Endothelial cell of umbilical vein (primary cell): ENCODE measurements at regions not wholly inside any gene's neighbourhood (a gene's known extent, or its start where the extent isn't known, plus 50 kb on each side); places are given as distances from the start of the nearest gene placed in this dataset.

Experiments
- BruUV-seq: library from RNA; stranded (reverse); fragments of 400-500 nt; replicated peaks from 2 replicates; lab custom pipeline; 2021; lab: Mats Ljungman, UMichigan
- CTCF ChIA-PET: fragments of 300-600, 350-600 bp; sonication (Branson Sonifier 250); formaldehyde crosslinking; loops from one replicate; lab custom pipeline; 2021; ENCODE audit warnings: antibody characterized with exemption, inconsistent platforms; lab: Charles Lee
- POLR2A ChIA-PET: fragments of 300-600, 350-600 bp; sonication (Branson Sonifier 250); formaldehyde crosslinking; loops from one replicate; lab custom pipeline; 2021; ENCODE audit warnings: antibody characterized with exemption, inconsistent platforms; lab: Charles Lee
- DNase-seq: peaks from one replicate; pipeline ENCODE4 v3.0.0-alpha.2; 2011; ENCODE audit warnings: low read depth, low spot score
- FAIRE-seq: peaks from 2 replicates; lab custom pipeline; 2011; peaks lifted over from hg19 to GRCh38; lab: Jason Lieb, UNC
- H2AFZ ChIP-seq: 2 replicates; pipeline ENCODE4 v1.6.0; 2012; ENCODE audit warnings: low read depth, low read length, control low read depth, inconsistent platforms
- H3K27ac ChIP-seq: 2 replicates; pipeline ENCODE4 v1.5.1; 2011; ENCODE audit warnings: low read depth, mild to moderate bottlenecking, control low read depth, low read length, moderate library complexity; ENCODE audit not compliant: insufficient read depth
- H3K27me3 ChIP-seq, 2 experiments: 2 replicates each; pipeline versions ENCODE4 v1.6.0 to v1.6.1; 2011; ENCODE audit warnings: low read length in 2 of 2, mixed read lengths in 1 of 2; ENCODE audit not compliant: control insufficient read depth in 2 of 2, insufficient read depth in 2 of 2
- H3K36me3 ChIP-seq, 2 experiments: 2 replicates in 1 of 2; 3 replicates in 1 of 2; pipeline ENCODE4 v1.5.1; 2011; ENCODE audit warnings: low read length in 2 of 2, mild to moderate bottlenecking in 1 of 2, moderate library complexity in 1 of 2; ENCODE audit not compliant: control insufficient read depth in 2 of 2, insufficient read depth in 2 of 2; ENCODE audit errors: extremely low read depth in 1 of 2
- H3K4me1 ChIP-seq: 3 replicates; pipeline ENCODE4 v1.5.1; 2011; ENCODE audit warnings: mild to moderate bottlenecking, low read length; ENCODE audit not compliant: control insufficient read depth, insufficient read depth; ENCODE audit errors: extremely low read depth
- H3K4me2 ChIP-seq: 2 replicates; pipeline ENCODE4 v1.6.1; 2011; ENCODE audit warnings: low read length, control low read depth, mixed read lengths; ENCODE audit not compliant: insufficient read depth
- H3K4me3 ChIP-seq, 3 experiments: fragments of 200-600 bp in 1 of 3; sonication (generic), shearing (Covaris generic) in 1 of 3; replicated peaks in 1 of 3; 2 replicates each; pipeline ENCODE4 v1.5.1; 2011 to 2016; ENCODE audit warnings: control low read depth in 3 of 3, low read length in 3 of 3, mild to moderate bottlenecking in 2 of 3, inconsistent platforms in 1 of 3, low read depth in 1 of 3, moderate library complexity in 1 of 3; ENCODE audit not compliant: insufficient read depth in 1 of 3
- H3K79me2 ChIP-seq: 2 replicates; pipeline ENCODE4 v1.6.0; 2012; ENCODE audit warnings: low read length, inconsistent platforms; ENCODE audit not compliant: control insufficient read depth, insufficient read depth
- H3K9ac ChIP-seq: replicated peaks from 2 replicates; pipeline ENCODE3; 2011; ENCODE audit warnings: low read length, control low read depth; ENCODE audit not compliant: insufficient read depth; ENCODE audit errors: extremely low read depth
- H3K9me1 ChIP-seq: replicated peaks from 3 replicates; pipeline ENCODE4 v1.6.0; 2011; ENCODE audit warnings: mild to moderate bottlenecking, low read length; ENCODE audit not compliant: control insufficient read depth, insufficient read depth; ENCODE audit errors: extremely low read depth
- H3K9me3 ChIP-seq: replicated peaks from 2 replicates; pipeline ENCODE4 v1.5.1; 2012; ENCODE audit warnings: low read length, inconsistent platforms; ENCODE audit not compliant: control insufficient read depth, insufficient read depth
- H4K20me1 ChIP-seq: replicated peaks from 2 replicates; pipeline ENCODE3; 2011; ENCODE audit warnings: mild to moderate bottlenecking, low read length; ENCODE audit not compliant: control insufficient read depth, insufficient read depth; ENCODE audit errors: extremely low read depth
- CTCF ChIP-seq, 2 donors: IDR thresholded peaks; 1 replicate in 1 of 2; 2 replicates in 1 of 2; pipeline ENCODE4 v1.5.1; 2011; ENCODE audit warnings: low read length in 2 of 2, mild to moderate bottlenecking in 2 of 2, moderate library complexity in 2 of 2, control low read depth in 1 of 2, inconsistent platforms in 1 of 2, low read depth in 1 of 2; ENCODE audit not compliant: insufficient read depth in 1 of 2; ENCODE audit errors: extremely low read depth in 1 of 2
- EZH2 ChIP-seq: IDR thresholded peaks from 2 replicates; pipeline ENCODE4 v1.6.1; 2012; ENCODE audit warnings: borderline replicate concordance, low read depth, mild to moderate bottlenecking, moderate library complexity, low read length, inconsistent platforms; ENCODE audit not compliant: severe bottlenecking
- FOS ChIP-seq: IDR thresholded peaks from 2 replicates; pipeline ENCODE4 v1.6.1; 2011; ENCODE audit warnings: mild to moderate bottlenecking, low read length, moderate library complexity, borderline replicate concordance; ENCODE audit not compliant: insufficient read depth
- GATA2 ChIP-seq: IDR thresholded peaks from 2 replicates; pipeline ENCODE4 v1.7.0; 2011; ENCODE audit warnings: low read depth, mild to moderate bottlenecking, moderate library complexity, mixed read lengths, low read length; ENCODE audit not compliant: insufficient read length, insufficient read depth
- JUN ChIP-seq: IDR thresholded peaks from 2 replicates; pipeline ENCODE4 v1.6.1; 2011; ENCODE audit warnings: borderline replicate concordance, low read depth; ENCODE audit not compliant: insufficient read length, insufficient read depth
- MYC ChIP-seq: IDR thresholded peaks from one replicate; pipeline ENCODE4 v1.6.1; 2011; ENCODE audit warnings: mild to moderate bottlenecking, low read depth, low read length
- POLR2A ChIP-seq: IDR thresholded peaks from 2 replicates; pipeline ENCODE4 v1.6.1; 2012; ENCODE audit warnings: low read depth, mild to moderate bottlenecking, control low read depth, low read length
- POLR2AphosphoS5 ChIP-seq: IDR thresholded peaks from 2 replicates; pipeline ENCODE4 v1.6.1; 2012; ENCODE audit warnings: low read depth, mild to moderate bottlenecking, control low read depth, low read length, moderate library complexity; ENCODE audit not compliant: insufficient read depth
- dilution Hi-C: fragments of 300-500 bp; cut with MboI; formaldehyde crosslinking; loops from one replicate; pipeline ENCODE4 v1.15.0; 2019; ENCODE audit warnings: low sequenced_read_pairs; ENCODE audit not compliant: extremely low pct_ligation_motif_present
- intact Hi-C: fragments of 100-400 bp; cut with micrococcal nuclease; formaldehyde crosslinking; loops from one replicate; pipeline ENCODE4 v1.10.0; 2022
- TF ChIP-seq, protein P1 (sequence below): IDR thresholded peaks from 2 replicates; pipeline ENCODE4 v1.6.1; 2011; ENCODE audit not compliant: insufficient read depth, insufficient read length

DNA sequence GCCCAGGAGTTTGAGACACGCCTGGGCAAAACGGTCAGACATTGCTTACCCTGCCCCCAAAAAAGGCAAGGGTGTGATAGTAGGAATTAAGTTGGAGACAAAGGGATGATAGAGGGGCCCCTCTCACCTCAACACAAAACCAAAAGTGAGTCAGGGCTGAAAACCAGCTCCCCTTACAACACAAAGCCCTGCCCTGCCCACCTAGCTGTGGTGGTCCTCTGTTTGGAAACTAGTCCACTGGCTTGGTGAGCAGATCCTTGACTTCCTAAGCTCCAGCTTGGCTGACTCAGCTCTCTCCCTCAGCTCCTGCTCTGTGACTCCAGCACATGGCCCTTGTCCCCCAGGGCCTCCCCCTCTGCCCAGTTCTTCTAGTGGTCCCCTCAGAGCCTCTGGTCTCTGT, 603.8 kb downstream of the PTPRC start:
- POLR2A ChIA-PET, result no interaction called here
- Histone ChIP-seq H3K27me3 (no peaks in the 10 kb centered on the region), H3K79me2 (no peaks in the 10 kb centered on the region), H3K27ac (no peak overlapping the region), H3K9ac (no peak overlapping the region), H3K4me2 (no peak overlapping the region), H3K36me3 (no peaks in the 10 kb centered on the region), H2AFZ (no peak overlapping the region), H3K4me3 (no peak overlapping the region), H4K20me1 (no peaks in the 10 kb centered on the region), H3K9me1 (no peaks in the 10 kb centered on the region), H3K9me3 (no peaks in the 10 kb centered on the region), H3K4me1 (no peaks in the 10 kb centered on the region)
- BruUV-seq, result no TSS peak
- FAIRE-seq, result no peak
- intact Hi-C loops (loop anchor here (2.0 to 10.0 kb wide), 4 partner anchors 130 to 415 kb away; no protein-coding TSS in a partner anchor), dilution Hi-C loops (no loop called here)
- CTCF ChIA-PET, result interaction anchor here (0.8 to 3.2 kb wide), 13 partner anchors 12 to 485 kb away, joined by 3 to 18 read pairs (median 6); no protein-coding TSS in a partner anchor
- no peak for DNase-seq
- TF ChIP-seq JUN (no peak), POLR2A (no peak), MYC (no peak), GATA2 (no peak), EZH2 (no peak), POLR2AphosphoS5 (no peak), FOS (no peak), CTCF (IDR thresholded peaks at IDR 0.05; ENCODE audit: extremely low read depth in 1 of 2, insufficient read depth in 1 of 2, low read depth in 1 of 2, low read length in 2 of 2) (no peak)
- TF ChIP-seq, protein P1, sequence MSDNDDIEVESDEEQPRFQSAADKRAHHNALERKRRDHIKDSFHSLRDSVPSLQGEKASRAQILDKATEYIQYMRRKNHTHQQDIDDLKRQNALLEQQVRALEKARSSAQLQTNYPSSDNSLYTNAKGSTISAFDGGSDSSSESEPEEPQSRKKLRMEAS, result no peak
